Mesendoderm (in vitro differentiated cells): ENCODE measurements at regions not wholly inside any gene's neighbourhood (a gene's known extent, or its start where the extent isn't known, plus 50 kb on each side); places are given as distances from the start of the nearest gene placed in this dataset.

Source experiments
- DNase-seq: peaks from one replicate; pipeline ENCODE4 v3.0.0; 2013
- H2AK5ac ChIP-seq: 2 replicates; pipeline ENCODE4 v1.6.1; 2013; ENCODE audit warnings: low read length, inconsistent platforms
- H2BK120ac ChIP-seq: 2 replicates; pipeline ENCODE4 v1.6.1; 2013; ENCODE audit warnings: low read depth, mild to moderate bottlenecking, low read length, moderate library complexity, mixed read lengths
- H2BK15ac ChIP-seq: replicated peaks from 2 replicates; pipeline ENCODE4 v1.6.1; 2013; ENCODE audit warnings: low read depth, mild to moderate bottlenecking, moderate library complexity
- H2BK5ac ChIP-seq: 2 replicates; pipeline ENCODE4 v1.6.1; 2013; ENCODE audit warnings: low read length, inconsistent platforms
- H3K18ac ChIP-seq: 2 replicates; pipeline ENCODE4 v1.6.1; 2013; ENCODE audit warnings: mild to moderate bottlenecking, low read length, mixed read lengths
- H3K23ac ChIP-seq: one replicate; pipeline ENCODE4 v1.6.1; 2013; ENCODE audit warnings: low read length
- H3K27ac ChIP-seq: 2 replicates; pipeline ENCODE4 v1.5.1; 2013; ENCODE audit warnings: low read depth, mild to moderate bottlenecking, inconsistent platforms, low read length, moderate library complexity
- H3K27me3 ChIP-seq: 2 replicates; pipeline ENCODE4 v1.6.1; 2013; ENCODE audit warnings: low read length, control low read depth, mild to moderate bottlenecking, inconsistent platforms; ENCODE audit not compliant: insufficient read depth, poor library complexity
- H3K36me3 ChIP-seq: 2 replicates; pipeline ENCODE4 v1.6.1; 2013; ENCODE audit warnings: low read length, inconsistent platforms; ENCODE audit not compliant: control insufficient read depth, insufficient read depth
- H3K4ac ChIP-seq: one replicate; pipeline ENCODE4 v1.6.1; 2013; ENCODE audit warnings: low read depth, mild to moderate bottlenecking, low read length, moderate library complexity
- H3K4me1 ChIP-seq: 2 replicates; pipeline ENCODE4 v1.6.1; 2013; ENCODE audit warnings: low read depth, low read length, inconsistent platforms; ENCODE audit not compliant: control insufficient read depth
- H3K4me2 ChIP-seq: 2 replicates; pipeline ENCODE4 v1.6.1; 2013; ENCODE audit warnings: low read length
- H3K4me3 ChIP-seq: 2 replicates; pipeline ENCODE4 v1.5.1; 2013; ENCODE audit warnings: mild to moderate bottlenecking, low read length
- H3K56ac ChIP-seq: one replicate; pipeline ENCODE4 v1.6.1; 2013; ENCODE audit warnings: low read length
- H3K79me1 ChIP-seq: 2 replicates; pipeline ENCODE4 v1.6.1; 2013; ENCODE audit warnings: low read length, inconsistent platforms
- H3K79me2 ChIP-seq: 2 replicates; pipeline ENCODE4 v1.6.1; 2013; ENCODE audit warnings: mild to moderate bottlenecking, low read length; ENCODE audit not compliant: control insufficient read depth, insufficient read depth
- H3K9ac ChIP-seq: 2 replicates; pipeline ENCODE4 v1.6.1; 2013; ENCODE audit warnings: low read length, inconsistent platforms
- H4K5ac ChIP-seq: one replicate; pipeline ENCODE4 v1.6.1; 2013; ENCODE audit warnings: low read length
- H4K8ac ChIP-seq: one replicate; pipeline ENCODE4 v1.6.1; 2013; ENCODE audit warnings: low read depth, mild to moderate bottlenecking, control low read depth, low read length, moderate library complexity
- WGBS: extraction: QIAGEN DNeasy Blood & Tissue Kit; methylation state at CpG from one replicate; pipeline ENCODE4 v1.1.7; 2013; ENCODE audit warnings: low lambda C conversion rate, missing lambda C conversion rate; ENCODE audit not compliant: insufficient coverage; ENCODE audit errors: extremely low coverage; 5-methylcytosine and 5-hydroxymethylcytosine counted together

DNA sequence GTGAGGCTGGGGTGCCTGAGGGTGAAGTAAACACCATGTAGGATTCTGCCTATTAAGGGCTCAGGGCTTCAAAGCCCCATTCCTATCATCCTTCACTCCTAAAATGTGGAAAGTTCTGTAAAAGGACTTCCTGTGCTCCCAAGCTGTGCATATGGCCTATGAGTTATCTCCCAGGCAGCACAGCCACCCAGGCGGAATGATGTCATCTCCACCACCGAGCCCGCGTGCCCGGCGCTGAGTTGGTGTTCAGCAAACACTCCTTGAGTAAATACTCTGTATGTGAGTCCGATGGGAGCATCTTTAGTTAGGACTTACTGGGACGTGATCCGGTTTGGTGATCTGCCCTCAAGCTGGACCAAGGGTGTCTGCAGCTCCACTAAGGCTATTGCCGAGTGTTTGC lies 437.3 kb downstream of the MED13L start:
- H3K27ac ChIP-seq = no peak overlapping the region
- H3K4me3 ChIP-seq = no peak overlapping the region
- no peak overlapping the region for H3K9ac ChIP-seq
- H2BK120ac ChIP-seq = no peak overlapping the region
- no peak overlapping the region for H3K56ac ChIP-seq
- no peak for DNase-seq
- H3K23ac ChIP-seq = no peak overlapping the region
- H2BK15ac ChIP-seq = no peak overlapping the region
- no peaks in the 10 kb centered on the region for H3K79me1 ChIP-seq
- no peaks in the 10 kb centered on the region for H3K4me1 ChIP-seq
- no peak overlapping the region for H4K5ac ChIP-seq
- H3K18ac ChIP-seq = no peak overlapping the region
- no peak overlapping the region for H2AK5ac ChIP-seq
- no peak overlapping the region for H3K4ac ChIP-seq
- H4K8ac ChIP-seq = no peak overlapping the region
- H3K79me2 ChIP-seq = no peaks in the 10 kb centered on the region
- no peaks in the 10 kb centered on the region for H3K27me3 ChIP-seq
- H3K36me3 ChIP-seq = no peaks in the 10 kb centered on the region
- H2BK5ac ChIP-seq = no peak overlapping the region
- WGBS = no CpG with 5 or more reads among the region's 10 CpGs
- H3K4me2 ChIP-seq = no peak overlapping the region

DNA sequence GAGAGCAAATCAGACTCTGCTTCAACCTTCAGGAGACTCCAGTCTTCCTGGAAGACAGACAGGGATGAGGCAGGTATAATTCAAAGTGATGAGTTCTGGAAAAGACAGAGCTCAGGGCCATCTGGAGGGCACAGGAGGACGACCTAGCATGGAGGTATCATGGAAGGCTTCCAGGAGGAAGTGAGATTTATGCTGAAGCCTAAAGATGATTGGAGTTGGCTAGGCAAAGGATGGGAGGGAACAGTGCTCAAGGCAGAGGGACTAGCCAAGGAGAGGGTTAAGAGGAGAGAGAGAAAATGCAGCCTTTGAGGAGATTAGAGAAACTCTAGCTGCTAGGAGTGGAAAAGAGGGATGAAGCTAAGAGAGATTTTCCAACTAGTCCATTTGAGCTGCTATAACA lies 438.5 kb downstream of the MED13L start:
- H4K8ac ChIP-seq = no peak overlapping the region
- no peaks in the 10 kb centered on the region for H3K36me3 ChIP-seq
- no peak overlapping the region for H3K9ac ChIP-seq
- no peak overlapping the region for H4K5ac ChIP-seq
- no peak overlapping the region for H2AK5ac ChIP-seq
- no peak overlapping the region for H3K18ac ChIP-seq
- no peak overlapping the region for H2BK15ac ChIP-seq
- DNase-seq = no peak
- H2BK120ac ChIP-seq = no peak overlapping the region
- H3K56ac ChIP-seq = no peak overlapping the region
- no peak overlapping the region for H3K4me3 ChIP-seq
- no peaks in the 10 kb centered on the region for H3K79me1 ChIP-seq
- no peaks in the 10 kb centered on the region for H3K27me3 ChIP-seq
- no peaks in the 10 kb centered on the region for H3K4me1 ChIP-seq
- H3K79me2 ChIP-seq = no peaks in the 10 kb centered on the region
- no peak overlapping the region for H2BK5ac ChIP-seq
- H3K27ac ChIP-seq = no peak overlapping the region
- WGBS = no CpG with 5 or more reads among the region's 1 CpG
- H3K23ac ChIP-seq = no peak overlapping the region
- no peak overlapping the region for H3K4me2 ChIP-seq
- no peak overlapping the region for H3K4ac ChIP-seq

DNA sequence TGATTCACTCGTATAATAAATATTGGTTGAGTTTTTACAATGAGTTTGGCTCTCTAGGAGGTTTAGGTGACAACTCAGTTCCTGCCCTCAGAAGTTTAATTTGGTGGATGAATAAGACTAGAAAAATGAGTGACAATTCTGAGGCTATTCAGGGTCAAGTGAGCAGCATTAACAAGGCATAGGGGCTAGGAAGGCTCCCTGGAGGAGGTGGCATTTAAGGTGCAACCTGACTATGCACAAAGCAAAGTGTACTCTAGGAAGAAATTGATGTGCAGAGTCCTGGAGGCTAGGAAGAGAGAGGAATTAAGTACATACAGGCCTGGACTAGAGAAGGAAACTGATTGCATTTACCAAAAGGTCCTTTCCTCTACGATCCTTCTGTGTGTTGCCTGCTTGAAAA lies 440.3 kb downstream of the MED13L start:
- Histone ChIP-seq H3K4me3 (no peak overlapping the region), H3K18ac (no peak overlapping the region), H3K79me1 (no peaks in the 10 kb centered on the region), H3K27me3 (no peaks in the 10 kb centered on the region), H4K8ac (no peak overlapping the region), H4K5ac (no peak overlapping the region), H3K27ac (no peak overlapping the region), H3K4ac (no peak overlapping the region), H3K9ac (no peak overlapping the region), H2BK5ac (no peak overlapping the region), H3K4me2 (no peak overlapping the region), H2BK120ac (no peak overlapping the region), H2BK15ac (no peak overlapping the region), H3K23ac (no peak overlapping the region), H2AK5ac (no peak overlapping the region), H3K56ac (no peak overlapping the region), H3K4me1 (no peaks in the 10 kb centered on the region), H3K36me3 (no peaks in the 10 kb centered on the region), H3K79me2 (no peaks in the 10 kb centered on the region)
- WGBS = no CpG with 5 or more reads among the region's 2 CpGs
- no peak for DNase-seq

DNA sequence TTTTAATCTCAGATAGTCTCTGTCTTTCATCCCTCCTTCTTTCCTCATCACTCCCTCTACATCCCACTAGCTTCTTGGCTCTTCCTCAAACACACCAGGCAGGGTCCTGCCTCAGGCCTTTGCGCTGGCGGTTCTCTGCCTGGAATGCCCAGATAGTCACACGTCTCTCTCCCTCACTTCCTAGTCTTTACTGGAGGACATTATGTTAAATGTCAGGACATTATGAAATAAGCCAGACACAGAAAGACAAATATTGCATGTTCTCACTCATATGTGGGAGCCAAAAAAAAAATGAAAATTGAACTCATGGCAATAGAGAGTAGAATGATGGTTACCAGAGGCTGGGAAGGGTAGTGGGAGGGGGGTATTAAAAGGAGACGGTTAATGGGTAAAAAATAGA lies 442.0 kb downstream of the MED13L start:
- Histone ChIP-seq H3K27me3 (no peaks in the 10 kb centered on the region), H2BK120ac (no peak overlapping the region), H4K8ac (no peak overlapping the region), H3K23ac (no peak overlapping the region), H3K9ac (no peak overlapping the region), H2AK5ac (no peak overlapping the region), H3K4me2 (no peak overlapping the region), H2BK5ac (no peak overlapping the region), H2BK15ac (no peak overlapping the region), H3K36me3 (no peaks in the 10 kb centered on the region), H3K27ac (no peak overlapping the region), H3K4me1 (no peaks in the 10 kb centered on the region), H4K5ac (no peak overlapping the region), H3K79me1 (no peaks in the 10 kb centered on the region), H3K4ac (no peak overlapping the region), H3K4me3 (no peak overlapping the region), H3K79me2 (no peaks in the 10 kb centered on the region), H3K18ac (no peak overlapping the region), H3K56ac (no peak overlapping the region)
- WGBS = 100% methylated on average over 1 of the region's 4 CpGs
- DNase-seq = no peak

DNA sequence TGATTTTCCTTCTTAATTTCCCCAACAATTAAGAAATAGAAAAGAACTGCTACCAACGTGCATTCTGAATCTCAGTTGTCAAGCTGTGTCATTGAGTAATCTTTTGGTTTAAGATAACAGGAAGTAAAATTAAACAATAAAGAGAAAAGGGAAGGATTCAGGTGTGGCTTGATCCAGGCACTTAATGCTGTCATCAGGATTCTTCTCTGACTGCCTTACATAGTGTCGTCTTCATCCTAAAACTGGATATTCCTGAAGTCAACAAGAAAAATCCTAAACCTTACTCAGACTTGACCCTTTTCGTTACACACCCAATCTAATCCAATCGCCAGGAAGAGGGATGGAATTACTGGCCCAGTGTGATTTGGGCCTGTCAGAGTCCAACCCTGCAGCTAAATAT lies 443.8 kb downstream of the MED13L start:
- DNase-seq = no peak
- no peak overlapping the region for H3K23ac ChIP-seq
- no peaks in the 10 kb centered on the region for H3K79me2 ChIP-seq
- no peaks in the 10 kb centered on the region for H3K27me3 ChIP-seq
- no peak overlapping the region for H3K4me3 ChIP-seq
- no peak overlapping the region for H3K9ac ChIP-seq
- H3K4ac ChIP-seq = no peak overlapping the region
- no peak overlapping the region for H3K18ac ChIP-seq
- H3K79me1 ChIP-seq = no peaks in the 10 kb centered on the region
- no peak overlapping the region for H2BK15ac ChIP-seq
- H3K56ac ChIP-seq = no peak overlapping the region
- H3K4me2 ChIP-seq = no peak overlapping the region
- H2AK5ac ChIP-seq = no peak overlapping the region
- H3K4me1 ChIP-seq = no peaks in the 10 kb centered on the region
- no peak overlapping the region for H4K5ac ChIP-seq
- WGBS = no CpG with 5 or more reads among the region's 4 CpGs
- H3K36me3 ChIP-seq = no peaks in the 10 kb centered on the region
- H4K8ac ChIP-seq = no peak overlapping the region
- no peak overlapping the region for H2BK5ac ChIP-seq
- no peak overlapping the region for H2BK120ac ChIP-seq
- H3K27ac ChIP-seq = no peak overlapping the region

DNA sequence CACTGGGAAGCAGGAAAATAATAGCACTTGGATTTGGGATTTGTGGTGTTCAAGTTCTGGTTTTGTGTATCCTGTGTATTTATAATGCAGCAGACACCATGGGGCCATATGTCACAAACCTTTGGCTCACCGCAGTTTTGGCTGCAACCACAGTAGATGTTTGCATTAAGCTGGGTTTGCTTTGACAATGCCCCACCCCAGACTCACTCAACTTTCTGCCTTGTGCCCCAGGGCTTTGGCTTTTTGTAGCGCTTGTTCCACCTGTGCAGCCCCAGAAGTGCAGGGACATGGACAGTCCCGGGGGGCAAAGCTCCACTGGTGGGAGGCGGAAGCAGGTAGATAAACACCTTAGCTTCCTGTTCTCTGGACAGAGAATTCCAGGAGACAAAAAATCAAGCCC lies 446.9 kb downstream of the MED13L start:
- no peak overlapping the region for H4K5ac ChIP-seq
- H3K79me2 ChIP-seq = no peaks in the 10 kb centered on the region
- no peak overlapping the region for H2AK5ac ChIP-seq
- H3K27me3 ChIP-seq = no peaks in the 10 kb centered on the region
- no peaks in the 10 kb centered on the region for H3K36me3 ChIP-seq
- H2BK5ac ChIP-seq = no peak overlapping the region
- no peak for DNase-seq
- H3K9ac ChIP-seq = no peak overlapping the region
- WGBS = no CpG with 5 or more reads among the region's 4 CpGs
- no peak overlapping the region for H3K23ac ChIP-seq
- no peak overlapping the region for H3K27ac ChIP-seq
- no peak overlapping the region for H2BK120ac ChIP-seq
- no peak overlapping the region for H3K4ac ChIP-seq
- H3K4me3 ChIP-seq = no peak overlapping the region
- no peak overlapping the region for H3K18ac ChIP-seq
- H4K8ac ChIP-seq = no peak overlapping the region
- H3K4me1 ChIP-seq = no peaks in the 10 kb centered on the region
- H3K56ac ChIP-seq = no peak overlapping the region
- no peak overlapping the region for H3K4me2 ChIP-seq
- no peaks in the 10 kb centered on the region for H3K79me1 ChIP-seq
- H2BK15ac ChIP-seq = no peak overlapping the region
